CD14-positive monocyte (primary cell): ENCODE measurements at regions not wholly inside any gene's neighbourhood (a gene's known extent, or its start where the extent isn't known, plus 50 kb on each side); places are given as distances from the start of the nearest gene placed in this dataset.

Experiments
- DNase-seq, 3 donors: peaks; one replicate each; pipeline ENCODE4 v3.0.0-alpha.2; 2011 to 2022
- H2AFZ ChIP-seq: 2 replicates; pipeline ENCODE4 v1.6.0; 2012; ENCODE audit warnings: mild to moderate bottlenecking, low read depth, low read length, inconsistent platforms; ENCODE audit not compliant: insufficient read depth, poor library complexity, severe bottlenecking
- H3K27ac ChIP-seq, 2 donors: 1 replicate in 1 of 2; 2 replicates in 1 of 2; pipeline ENCODE4 v1.5.1; 2012 to 2013; ENCODE audit warnings: low read length in 2 of 2, control low read depth in 1 of 2, inconsistent platforms in 1 of 2, low read depth in 1 of 2, mild to moderate bottlenecking in 1 of 2
- H3K27me3 ChIP-seq, 2 donors: one replicate each; pipeline versions ENCODE4 v1.6.0 to v1.6.1; 2011 to 2013; ENCODE audit warnings: low read length in 2 of 2; ENCODE audit not compliant: control insufficient read depth in 2 of 2, insufficient read depth in 2 of 2
- H3K36me3 ChIP-seq, 2 donors: replicated peaks in 1 of 2; 1 replicate in 1 of 2; 2 replicates in 1 of 2; pipeline versions ENCODE4 v1.5.1 to v1.6.1; 2012 to 2013; ENCODE audit warnings: low read length in 2 of 2, control low read depth in 1 of 2, inconsistent platforms in 1 of 2, mild to moderate bottlenecking in 1 of 2; ENCODE audit not compliant: insufficient read depth in 2 of 2, control insufficient read depth in 1 of 2
- H3K4me1 ChIP-seq, 2 donors: 1 replicate in 1 of 2; 2 replicates in 1 of 2; pipeline versions ENCODE4 v1.5.1 to v1.6.1; 2012 to 2013; ENCODE audit warnings: low read length in 2 of 2, control low read depth in 1 of 2, inconsistent platforms in 1 of 2, mild to moderate bottlenecking in 1 of 2, moderate library complexity in 1 of 2; ENCODE audit not compliant: insufficient read depth in 2 of 2, control insufficient read depth in 1 of 2
- H3K4me2 ChIP-seq: replicated peaks from 2 replicates; pipeline ENCODE3; 2012; ENCODE audit warnings: low read length, moderate library complexity, mild to moderate bottlenecking; ENCODE audit not compliant: poor library complexity, severe bottlenecking; ENCODE audit errors: extremely low read depth
- H3K4me3 ChIP-seq, 3 experiments: fragments of 200-600 bp in 1 of 3; sonication (generic) in 1 of 3; replicated peaks in 1 of 3; 1 replicate in 2 of 3; 2 replicates in 1 of 3; pipeline ENCODE4 v1.5.1; 2011 to 2013; ENCODE audit warnings: low read length in 3 of 3, mild to moderate bottlenecking in 3 of 3, control low read depth in 2 of 3, low read depth in 2 of 3, inconsistent platforms in 1 of 3, moderate library complexity in 1 of 3
- H3K79me2 ChIP-seq: 2 replicates; pipeline ENCODE4 v1.6.0; 2012; ENCODE audit warnings: mild to moderate bottlenecking, control low read depth, inconsistent platforms, low read length, moderate library complexity; ENCODE audit not compliant: insufficient read depth
- H3K9ac ChIP-seq: 2 replicates; pipeline ENCODE4 v1.6.0; 2017; ENCODE audit warnings: low read length, mild to moderate bottlenecking; ENCODE audit not compliant: insufficient read depth, poor library complexity, severe bottlenecking
- H3K9me3 ChIP-seq, 2 donors: replicated peaks in 1 of 2; 1 replicate in 1 of 2; 2 replicates in 1 of 2; pipeline versions ENCODE4 v1.5.1 to v1.6.1; 2012 to 2013; ENCODE audit warnings: low read length in 2 of 2, control low read depth in 1 of 2; ENCODE audit not compliant: control insufficient read depth in 1 of 2, insufficient read depth in 1 of 2
- H4K20me1 ChIP-seq: 2 replicates; pipeline ENCODE4 v1.6.0; 2012; ENCODE audit warnings: mild to moderate bottlenecking, low read length, control low read depth, moderate library complexity; ENCODE audit not compliant: insufficient read depth
- H3K27ac Mint-ChIP-seq, 7 donors: one replicate each; pipeline ENCODE4 v1.8.0; 2020; ENCODE audit warnings: mild to moderate bottlenecking in 7 of 7, mixed read lengths in 7 of 7, moderate library complexity in 6 of 7, inconsistent platforms in 2 of 7
- H3K27me3 Mint-ChIP-seq, 3 donors: one replicate each; pipeline ENCODE4 v1.8.0; 2021 to 2022; ENCODE audit warnings: low read depth in 3 of 3, mild to moderate bottlenecking in 3 of 3, mixed read lengths in 3 of 3, moderate library complexity in 3 of 3, inconsistent platforms in 1 of 3
- H3K36me3 Mint-ChIP-seq, 2 donors: one replicate each; pipeline ENCODE4 v1.8.0; 2020; ENCODE audit warnings: mixed read lengths in 2 of 2, inconsistent platforms in 1 of 2, mild to moderate bottlenecking in 1 of 2
- H3K4me1 Mint-ChIP-seq: one replicate; pipeline ENCODE4 v1.8.0; 2020; ENCODE audit warnings: mild to moderate bottlenecking, mixed read lengths
- H3K4me3 Mint-ChIP-seq, 2 donors: one replicate each; pipeline ENCODE4 v1.8.0; 2020; ENCODE audit warnings: mild to moderate bottlenecking in 2 of 2, mixed read lengths in 2 of 2, moderate library complexity in 1 of 2
- H3K9me3 Mint-ChIP-seq, 7 donors: one replicate each; pipeline ENCODE4 v1.8.0; 2020 to 2022; ENCODE audit warnings: mixed read lengths in 7 of 7, mild to moderate bottlenecking in 6 of 7, moderate library complexity in 6 of 7, inconsistent platforms in 2 of 7
- CTCF ChIP-seq: fragments of 200-600 bp; IDR thresholded peaks from one replicate; pipeline ENCODE4 v1.8.0; 2022; ENCODE audit warnings: antibody characterized with exemption, mild to moderate bottlenecking
- WGBS: methylation state at CpG from one replicate; pipeline ENCODE4 v1.1.5; 2013; ENCODE audit warnings: missing lambda C conversion rate; ENCODE audit not compliant: insufficient coverage; 5-methylcytosine and 5-hydroxymethylcytosine counted together
- intact Hi-C, 2 donors: fragments of 100-400 bp; cut with micrococcal nuclease; formaldehyde crosslinking; loops; one replicate each; pipeline versions ENCODE4 v1.15.0 to v1.15.1; 2023

GRCh38 chr7:69419934-69420333, 178.3 kb upstream of the AUTS2 start:
- no peak for TF ChIP-seq CTCF
- Histone ChIP-seq H3K4me1 (no peaks in the 10 kb centered on the region), H3K27me3 (no peaks in the 10 kb centered on the region), H3K36me3 (no peaks in the 10 kb centered on the region), H4K20me1 (no peaks in the 10 kb centered on the region), H3K79me2 (no peaks in the 10 kb centered on the region), H3K4me2 (no peak overlapping the region), H2AFZ (no peak overlapping the region), H3K4me3 (no peak overlapping the region), H3K9ac (no peak overlapping the region), H3K27ac (no peak overlapping the region), H3K9me3 (peaks cover 3 to 6% of the 10 kb centered on the region in 2 donors)
- Mint-ChIP-seq H3K27ac (no peak overlapping the region), H3K4me3 (no peak overlapping the region), H3K27me3 (peaks cover 0 to 5% (median 2%) of the 10 kb centered on the region in 3 donors), H3K4me1 (no peaks in the 10 kb centered on the region), H3K9me3 (peaks cover 7 to 17% (median 11%) of the 10 kb centered on the region in 7 donors), H3K36me3 (no peaks in the 10 kb centered on the region)
- DNase-seq, result no peak
- 90% methylated on average over 3 of the region's 5 CpGs for WGBS
- intact Hi-C loops, result no loop called here

GRCh38 chr7:69422574-69422985, 175.7 kb upstream of the AUTS2 start:
- no peak overlapping the region for H3K4me3 Mint-ChIP-seq
- H3K4me2 ChIP-seq, result no peak overlapping the region
- intact Hi-C loops, result no loop called here
- no peak overlapping the region for H3K4me3 ChIP-seq
- no peaks in the 10 kb centered on the region for H3K27me3 ChIP-seq
- H3K27ac Mint-ChIP-seq, result no peak overlapping the region
- H3K9me3 Mint-ChIP-seq, result peaks cover 3 to 10% (median 7%) of the 10 kb centered on the region in 7 donors
- DNase-seq, result no peak
- no peak overlapping the region for H3K9ac ChIP-seq
- H3K9me3 ChIP-seq, result peaks cover 0 to 3% of the 10 kb centered on the region in 2 donors
- TF ChIP-seq CTCF, result no peak
- H3K27ac ChIP-seq, result no peak overlapping the region
- H3K36me3 ChIP-seq, result no peaks in the 10 kb centered on the region
- H4K20me1 ChIP-seq, result no peaks in the 10 kb centered on the region
- no peaks in the 10 kb centered on the region for H3K79me2 ChIP-seq
- H3K4me1 ChIP-seq, result no peaks in the 10 kb centered on the region
- H3K27me3 Mint-ChIP-seq, result peaks cover 0 to 5% (median 2%) of the 10 kb centered on the region in 3 donors
- WGBS, result no CpG with 5 or more reads among the region's 4 CpGs
- no peaks in the 10 kb centered on the region for H3K4me1 Mint-ChIP-seq
- H2AFZ ChIP-seq, result no peak overlapping the region
- no peaks in the 10 kb centered on the region for H3K36me3 Mint-ChIP-seq
